ENCODE measurements at regions not wholly inside any gene's neighbourhood (a gene's known extent, or its start where the extent isn't known, plus 50 kb on each side); places are given as distances from the start of the nearest gene placed in this dataset.

GRCh38 chr3:175890066-175890465, 1030.9 kb downstream of the NAALADL2 start:
- DNase-seq (no peak), ATAC-seq (ENCODE audit: insufficient read depth, low read depth) (no peak)
- H3K79me2 ChIP-seq (ENCODE audit: insufficient read depth, low read length), result no peaks in the 10 kb centered on the region
- H3K4me3 ChIP-seq (ENCODE audit: low read depth in 1 of 2, low read length in 2 of 2), result no peak overlapping the region
- no peaks in the 10 kb centered on the region for H3K4me1 ChIP-seq (ENCODE audit: insufficient read depth, low read length)
- H3K9ac ChIP-seq (ENCODE audit: low read depth, low read length), result no peak overlapping the region
- H2AFZ ChIP-seq (ENCODE audit: low read depth, low read length), result no peak overlapping the region
- H3K4me2 ChIP-seq (ENCODE audit: insufficient read depth, low read length), result no peak overlapping the region
- H3K27me3 ChIP-seq (ENCODE audit: insufficient read depth, low read length, poor library complexity), result no peaks in the 10 kb centered on the region
- no peaks in the 10 kb centered on the region for H3K9me3 ChIP-seq (ENCODE audit: insufficient read depth, low read length, severe bottlenecking)
- no peaks in the 10 kb centered on the region for H3K36me3 ChIP-seq (ENCODE audit: insufficient read depth, low read length)
- no peaks in the 10 kb centered on the region for H4K20me1 ChIP-seq (ENCODE audit: insufficient read depth, low read length)
- TF ChIP-seq EZH2 (IDR thresholded peaks at IDR 0.05; ENCODE audit: borderline replicate concordance, low read depth, low read length, severe bottlenecking) (no peak), CTCF (IDR thresholded peaks at IDR 0.05; ENCODE audit: borderline replicate concordance, extremely low read depth, low read length, poor library complexity, severe bottlenecking) (no peak)
- H3K27ac ChIP-seq (ENCODE audit: low read length), result no peak overlapping the region

- Histone ChIP-seq H3K27ac (ENCODE audit: low read length) (no peak overlapping the region), H3K79me2 (ENCODE audit: insufficient read depth, low read length) (no peaks in the 10 kb centered on the region), H3K9me3 (ENCODE audit: insufficient read depth, low read length, severe bottlenecking) (no peaks in the 10 kb centered on the region), H4K20me1 (ENCODE audit: insufficient read depth, low read length) (no peaks in the 10 kb centered on the region), H3K27me3 (ENCODE audit: insufficient read depth, low read length, poor library complexity) (no peaks in the 10 kb centered on the region), H3K36me3 (ENCODE audit: insufficient read depth, low read length) (no peaks in the 10 kb centered on the region), H3K4me3 (ENCODE audit: low read depth in 1 of 2, low read length in 2 of 2) (no peak overlapping the region), H3K9ac (ENCODE audit: low read depth, low read length) (no peak overlapping the region), H3K4me2 (ENCODE audit: insufficient read depth, low read length) (no peak overlapping the region), H2AFZ (ENCODE audit: low read depth, low read length) (no peak overlapping the region), H3K4me1 (ENCODE audit: insufficient read depth, low read length) (no peaks in the 10 kb centered on the region)
- no peak for TF ChIP-seq CTCF (IDR thresholded peaks at IDR 0.05; ENCODE audit: borderline replicate concordance, extremely low read depth, low read length, poor library complexity, severe bottlenecking)
- TF ChIP-seq EZH2 (IDR thresholded peaks at IDR 0.05; ENCODE audit: borderline replicate concordance, low read depth, low read length, severe bottlenecking), result no peak
- DNase-seq (no peak), ATAC-seq (ENCODE audit: insufficient read depth, low read depth) (no peak)
Measured at GRCh38 chr3:175885231-175885766, 1026.2 kb downstream of the NAALADL2 start.

- no peak overlapping the region for H3K4me3 ChIP-seq (ENCODE audit: low read depth in 1 of 2, low read length in 2 of 2)
- H3K27ac ChIP-seq (ENCODE audit: low read length), result no peak overlapping the region
- TF ChIP-seq CTCF (IDR thresholded peaks at IDR 0.05; ENCODE audit: borderline replicate concordance, extremely low read depth, low read length, poor library complexity, severe bottlenecking) (no peak), EZH2 (IDR thresholded peaks at IDR 0.05; ENCODE audit: borderline replicate concordance, low read depth, low read length, severe bottlenecking) (no peak)
- H3K4me2 ChIP-seq (ENCODE audit: insufficient read depth, low read length), result no peak overlapping the region
- no peaks in the 10 kb centered on the region for H3K36me3 ChIP-seq (ENCODE audit: insufficient read depth, low read length)
- no peak overlapping the region for H2AFZ ChIP-seq (ENCODE audit: low read depth, low read length)
- H3K4me1 ChIP-seq (ENCODE audit: insufficient read depth, low read length), result no peaks in the 10 kb centered on the region
- H4K20me1 ChIP-seq (ENCODE audit: insufficient read depth, low read length), result no peaks in the 10 kb centered on the region
- ATAC-seq (ENCODE audit: insufficient read depth, low read depth) (no peak), DNase-seq (no peak)
- no peak overlapping the region for H3K9ac ChIP-seq (ENCODE audit: low read depth, low read length)
- H3K79me2 ChIP-seq (ENCODE audit: insufficient read depth, low read length), result no peaks in the 10 kb centered on the region
- no peaks in the 10 kb centered on the region for H3K9me3 ChIP-seq (ENCODE audit: insufficient read depth, low read length, severe bottlenecking)
- H3K27me3 ChIP-seq (ENCODE audit: insufficient read depth, low read length, poor library complexity), result no peaks in the 10 kb centered on the region
Measured at GRCh38 chr3:175879417-175879816, 1020.3 kb downstream of the NAALADL2 start.

- Histone ChIP-seq H2AFZ (ENCODE audit: low read depth, low read length) (no peak overlapping the region), H3K27ac (ENCODE audit: low read length) (no peak overlapping the region)
- no peak for ATAC-seq (ENCODE audit: insufficient read depth, low read depth)
Measured at GRCh38 chr3:175869404-175869803, 1010.3 kb downstream of the NAALADL2 start.

More at GRCh38 chr3:175869404-175869803, 1010.3 kb downstream of the NAALADL2 start:
- H3K79me2 ChIP-seq (ENCODE audit: insufficient read depth, low read length), result no peaks in the 10 kb centered on the region
- no peaks in the 10 kb centered on the region for H3K9me3 ChIP-seq (ENCODE audit: insufficient read depth, low read length, severe bottlenecking)
- H3K4me3 ChIP-seq (ENCODE audit: low read depth in 1 of 2, low read length in 2 of 2), result no peak overlapping the region
- no peak for DNase-seq
- no peak overlapping the region for H3K4me2 ChIP-seq (ENCODE audit: insufficient read depth, low read length)
- H3K36me3 ChIP-seq (ENCODE audit: insufficient read depth, low read length), result no peaks in the 10 kb centered on the region
- no peak overlapping the region for H3K9ac ChIP-seq (ENCODE audit: low read depth, low read length)
- H3K27me3 ChIP-seq (ENCODE audit: insufficient read depth, low read length, poor library complexity), result no peaks in the 10 kb centered on the region
- no peaks in the 10 kb centered on the region for H4K20me1 ChIP-seq (ENCODE audit: insufficient read depth, low read length)
- H3K4me1 ChIP-seq (ENCODE audit: insufficient read depth, low read length), result no peaks in the 10 kb centered on the region
- TF ChIP-seq CTCF (IDR thresholded peaks at IDR 0.05; ENCODE audit: borderline replicate concordance, extremely low read depth, low read length, poor library complexity, severe bottlenecking), result no peak
- TF ChIP-seq EZH2 (IDR thresholded peaks at IDR 0.05; ENCODE audit: borderline replicate concordance, low read depth, low read length, severe bottlenecking), result no peak
